ENCODE measurements at regions not wholly inside any gene's neighbourhood (a gene's known extent, or its start where the extent isn't known, plus 50 kb on each side); places are given as distances from the start of the nearest gene placed in this dataset.

DNA sequence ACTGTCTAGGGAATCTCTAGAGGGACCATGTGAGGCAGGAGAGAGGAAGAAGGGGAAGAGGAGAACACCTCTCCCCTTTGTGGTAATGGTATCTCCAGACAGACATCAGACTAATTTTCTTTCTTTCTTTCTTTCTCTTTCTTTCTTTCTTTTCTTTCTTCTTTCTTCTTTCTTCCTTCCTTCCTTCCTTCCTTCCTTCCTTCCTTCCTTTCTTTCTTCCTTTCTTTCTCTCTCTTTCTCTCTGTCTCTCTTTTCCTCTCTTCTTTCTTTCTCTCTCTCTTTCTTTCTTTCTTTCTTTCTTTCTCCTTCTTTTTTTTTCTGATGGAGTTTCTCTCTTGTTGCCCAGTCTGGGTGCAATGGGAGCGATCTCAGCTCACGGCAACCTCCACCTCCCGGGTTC, 73.2 kb upstream of the PAX2 start:
- no peak overlapping the region for H3K4me3 ChIP-seq (ENCODE audit: low read depth, low read length)
- H3K9me3 ChIP-seq = no peaks in the 10 kb centered on the region
- Mint-ChIP-seq H3K4me3 (ENCODE audit: unreplicated experiment) (no peak overlapping the region), H3K27ac (ENCODE audit: unreplicated experiment) (no peak overlapping the region), H3K27me3 (ENCODE audit: insufficient read depth, unreplicated experiment) (peaks cover 29% of the 10 kb centered on the region), H3K9me3 (ENCODE audit: unreplicated experiment) (no peaks in the 10 kb centered on the region), H3K4me1 (ENCODE audit: low read depth, unreplicated experiment) (no peaks in the 10 kb centered on the region), H3K36me3 (ENCODE audit: insufficient read depth, unreplicated experiment) (no peaks in the 10 kb centered on the region)
- no peaks in the 10 kb centered on the region for H3K36me3 ChIP-seq (ENCODE audit: control insufficient read depth, insufficient read depth, low read length)
- CTCF ChIA-PET = no interaction called here
- no peak for TF ChIP-seq CTCF (IDR thresholded peaks at IDR 0.05; ENCODE audit: insufficient read depth in 1 of 2, low read depth in 1 of 2, low read length in 1 of 2, severe bottlenecking in 1 of 2, unreplicated experiment in 1 of 2)
- 0 out of 2 replicates have a peak, but pooled peaks cover 8% of the 10 kb centered on the region for H3K4me1 ChIP-seq
- no TSS peak for BruUV-seq (replicated peaks)
- no peak for DNase-seq
- intact Hi-C loops (cut with micrococcal nuclease; ENCODE audit: unreplicated experiment) = no loop called here
- POLR2A ChIA-PET = no interaction called here
- H3K27me3 ChIP-seq (replicated peaks; ENCODE audit: control insufficient read depth, insufficient read depth, low read length) = no peaks in the 10 kb centered on the region; the same call in 1 of the 2 replicates

DNA sequence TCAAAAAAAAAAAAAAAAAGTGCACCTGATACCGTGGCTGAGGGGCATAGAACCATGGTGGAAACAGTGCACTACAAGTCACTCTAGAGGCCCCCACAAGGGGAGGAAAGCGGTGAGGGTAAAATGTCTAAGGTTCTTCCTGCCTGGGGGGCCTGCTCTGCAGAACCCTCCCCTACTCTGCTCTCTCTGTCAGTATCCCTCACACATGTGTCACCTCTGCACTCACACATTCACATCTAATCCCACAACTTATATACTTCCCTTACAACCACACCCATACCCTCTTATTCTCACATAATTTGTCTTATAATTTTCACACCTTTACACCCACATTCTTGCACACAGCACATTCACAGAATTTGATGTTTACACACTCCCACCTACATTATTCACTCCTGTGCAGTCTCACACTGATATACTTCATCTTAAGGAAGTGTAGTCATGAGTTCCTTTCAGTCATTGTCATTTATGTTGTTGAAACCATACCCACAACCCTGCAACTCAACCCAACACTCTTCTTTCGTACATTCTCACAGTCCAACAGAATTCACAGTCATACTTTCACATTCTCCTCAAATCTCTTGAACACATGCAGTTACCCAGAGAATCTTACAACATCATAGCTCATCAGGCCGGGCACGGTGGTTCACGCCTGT, 68.0 kb upstream of the PAX2 start:
- POLR2A ChIA-PET = no interaction called here
- Mint-ChIP-seq H3K9me3 (ENCODE audit: unreplicated experiment) (no peaks in the 10 kb centered on the region), H3K36me3 (ENCODE audit: insufficient read depth, unreplicated experiment) (no peaks in the 10 kb centered on the region), H3K27me3 (ENCODE audit: insufficient read depth, unreplicated experiment) (peaks cover 10% of the 10 kb centered on the region), H3K4me3 (ENCODE audit: unreplicated experiment) (no peak overlapping the region), H3K27ac (ENCODE audit: unreplicated experiment) (no peak overlapping the region), H3K4me1 (ENCODE audit: low read depth, unreplicated experiment) (no peaks in the 10 kb centered on the region)
- intact Hi-C loops (cut with micrococcal nuclease; ENCODE audit: unreplicated experiment) = no loop called here
- Histone ChIP-seq H3K36me3 (ENCODE audit: control insufficient read depth, insufficient read depth, low read length) (no peaks in the 10 kb centered on the region), H3K4me1 (no peaks in the 10 kb centered on the region), H3K27me3 (replicated peaks; ENCODE audit: control insufficient read depth, insufficient read depth, low read length) (peaks cover 1% of the 10 kb centered on the region), H3K9me3 (no peaks in the 10 kb centered on the region), H3K4me3 (ENCODE audit: low read depth, low read length) (no peak overlapping the region)
- CTCF ChIA-PET = no interaction called here
- BruUV-seq (replicated peaks) = no TSS peak
- DNase-seq = no peak
- TF ChIP-seq CTCF (IDR thresholded peaks at IDR 0.05; ENCODE audit: insufficient read depth in 1 of 2, low read depth in 1 of 2, low read length in 1 of 2, severe bottlenecking in 1 of 2, unreplicated experiment in 1 of 2) = no peak

DNA sequence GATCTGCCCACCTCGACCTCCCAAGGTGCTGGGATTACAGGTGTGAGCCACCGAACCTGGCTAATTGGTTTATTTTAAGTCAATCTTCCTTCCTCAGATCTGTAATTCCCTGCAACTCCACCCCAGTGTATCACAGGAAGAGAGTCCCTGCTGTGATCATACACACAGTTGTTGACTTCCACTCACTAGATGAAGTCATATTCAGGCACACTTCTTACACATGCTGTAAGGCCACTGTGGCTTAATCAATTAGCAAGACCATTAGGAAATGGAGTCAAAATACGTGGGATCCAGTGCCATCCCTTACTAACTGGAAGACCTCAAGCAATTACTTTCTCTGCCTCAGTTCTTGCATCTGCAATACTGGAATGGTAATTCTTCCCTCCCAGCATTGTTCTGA, 66.1 kb upstream of the PAX2 start:
- H3K4me1 ChIP-seq = no peaks in the 10 kb centered on the region
- ChIA-PET CTCF (no interaction called here), POLR2A (no interaction called here)
- Mint-ChIP-seq H3K4me3 (ENCODE audit: unreplicated experiment) (no peak overlapping the region), H3K27me3 (ENCODE audit: insufficient read depth, unreplicated experiment) (peaks cover 20% of the 10 kb centered on the region), H3K9me3 (ENCODE audit: unreplicated experiment) (no peaks in the 10 kb centered on the region), H3K4me1 (ENCODE audit: low read depth, unreplicated experiment) (no peaks in the 10 kb centered on the region), H3K27ac (ENCODE audit: unreplicated experiment) (no peak overlapping the region), H3K36me3 (ENCODE audit: insufficient read depth, unreplicated experiment) (no peaks in the 10 kb centered on the region)
- no peak for DNase-seq
- intact Hi-C loops (cut with micrococcal nuclease; ENCODE audit: unreplicated experiment) = no loop called here
- H3K4me3 ChIP-seq (ENCODE audit: low read depth, low read length) = no peak overlapping the region
- H3K36me3 ChIP-seq (ENCODE audit: control insufficient read depth, insufficient read depth, low read length) = no peaks in the 10 kb centered on the region
- no peaks in the 10 kb centered on the region for H3K9me3 ChIP-seq
- no TSS peak for BruUV-seq (replicated peaks)
- peaks cover 3% of the 10 kb centered on the region for H3K27me3 ChIP-seq (replicated peaks; ENCODE audit: control insufficient read depth, insufficient read depth, low read length)
- TF ChIP-seq CTCF (IDR thresholded peaks at IDR 0.05; ENCODE audit: insufficient read depth in 1 of 2, low read depth in 1 of 2, low read length in 1 of 2, severe bottlenecking in 1 of 2, unreplicated experiment in 1 of 2) = no peak

Data from Caco-2 (cell line).